GM03348 (cell line): ENCODE measurements at regions not wholly inside any gene's neighbourhood (a gene's known extent, or its start where the extent isn't known, plus 50 kb on each side); places are given as distances from the start of the nearest gene placed in this dataset.
"Not testable (repeated sequence)": the region's sequence is repeated elsewhere in the genome, so short reads cannot be mapped to it uniquely, and the experiment has no call there.

Experiments
- DNase-seq: peaks from one replicate; pipeline ENCODE4 v3.0.0; 2012; ENCODE audit warnings: low spot score

- no peak for DNase-seq
Observed at GRCh38 chr10:111579473-111579872, 502.6 kb downstream of the ADRA2A start.

DNA sequence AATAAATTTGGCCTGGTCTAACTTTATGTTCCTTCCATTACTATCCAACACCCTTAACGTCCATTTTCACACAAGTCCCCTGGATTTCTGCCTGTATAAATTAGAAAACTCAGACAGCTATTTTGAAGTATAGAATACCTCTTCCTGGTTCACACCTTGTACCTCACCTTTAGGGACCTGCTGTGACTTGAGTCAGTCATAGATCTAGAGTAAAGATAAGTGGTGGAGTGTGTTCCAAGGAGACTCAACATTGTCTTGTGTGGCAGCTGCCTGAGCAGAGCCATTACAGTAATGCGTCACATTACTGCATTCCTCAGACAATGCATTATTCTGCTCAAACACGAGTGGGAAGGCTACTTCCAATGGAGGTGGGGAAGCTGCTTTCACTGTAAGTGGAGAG lies 513.9 kb downstream of the ADRA2A start:
- DNase-seq = no peak

GRCh38 chr10:111593578-111593977 lies 516.7 kb downstream of the ADRA2A start:
- DNase-seq = peak; percentile 45

GRCh38 chr10:111595173-111595572 lies 518.3 kb downstream of the ADRA2A start:
- DNase-seq = no peak

GRCh38 chr10:111598433-111599059 lies 521.7 kb downstream of the ADRA2A start:
- DNase-seq = peak; percentile 71

DNA sequence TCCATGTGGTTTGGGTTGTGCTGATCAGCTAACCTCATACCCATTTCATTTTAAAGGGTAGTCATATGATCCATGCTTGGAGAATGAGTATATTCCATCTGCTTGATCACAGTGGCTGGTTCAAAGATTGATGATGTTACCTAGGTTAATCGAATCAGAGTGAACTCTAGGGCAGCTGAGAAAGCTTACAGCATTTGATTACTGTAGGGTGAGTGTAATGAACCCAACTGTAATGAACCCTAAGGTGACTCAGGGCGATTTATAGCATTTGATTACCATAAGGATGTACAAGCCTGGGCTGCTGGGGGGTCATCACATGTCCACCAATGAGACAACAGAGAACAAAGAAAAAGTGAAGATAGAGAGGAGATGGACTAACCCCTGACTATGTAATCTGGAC lies 523.1 kb downstream of the ADRA2A start:
- DNase-seq = no peak

GRCh38 chr10:111600772-111601171 lies 523.9 kb downstream of the ADRA2A start:
- DNase-seq = no peak

GRCh38 chr10:111612273-111612672 lies 535.4 kb downstream of the ADRA2A start:
- DNase-seq = no peak

- no peak for DNase-seq
Observed at GRCh38 chr10:111634191-111634590, 549.4 kb downstream of the GPAM start.

GRCh38 chr10:111646021-111646420 lies 537.5 kb downstream of the GPAM start:
- no peak for DNase-seq

- peak; percentile 89 for DNase-seq
Observed at GRCh38 chr10:111648046-111648445, 535.5 kb downstream of the GPAM start.

- DNase-seq = not testable (repeated sequence)
Observed at GRCh38 chr10:111649080-111649479, 534.5 kb downstream of the GPAM start.

DNA sequence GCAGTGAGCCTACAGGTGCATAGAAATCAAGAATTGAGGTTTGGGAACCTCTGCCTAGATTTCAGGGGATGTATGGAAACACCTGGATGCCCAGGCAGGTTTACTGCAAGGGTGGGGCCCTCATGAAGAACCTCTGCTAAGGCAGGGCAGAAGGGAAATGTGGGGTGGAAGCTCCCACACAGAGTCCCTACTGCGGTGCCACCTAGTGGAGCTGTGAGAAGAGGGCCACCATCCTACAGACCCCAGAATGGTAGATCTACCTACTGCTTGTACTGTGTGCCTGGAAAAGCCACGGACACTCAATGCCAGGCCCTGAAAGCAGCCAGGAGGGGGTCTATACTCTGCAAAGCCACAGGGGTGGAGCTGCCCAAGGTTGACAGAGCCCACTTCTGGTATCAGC lies 533.5 kb downstream of the GPAM start:
- DNase-seq = no peak

- DNase-seq = peak; percentile 58
Observed at GRCh38 chr10:111656066-111656465, 527.5 kb downstream of the GPAM start.

GRCh38 chr10:111677759-111678158 lies 505.8 kb downstream of the GPAM start:
- DNase-seq = peak; percentile 56

- DNase-seq = no peak
Observed at GRCh38 chr10:111686796-111687195, 496.8 kb downstream of the GPAM start.

GRCh38 chr10:111698711-111699110 lies 484.9 kb downstream of the GPAM start:
- DNase-seq = no peak

DNA sequence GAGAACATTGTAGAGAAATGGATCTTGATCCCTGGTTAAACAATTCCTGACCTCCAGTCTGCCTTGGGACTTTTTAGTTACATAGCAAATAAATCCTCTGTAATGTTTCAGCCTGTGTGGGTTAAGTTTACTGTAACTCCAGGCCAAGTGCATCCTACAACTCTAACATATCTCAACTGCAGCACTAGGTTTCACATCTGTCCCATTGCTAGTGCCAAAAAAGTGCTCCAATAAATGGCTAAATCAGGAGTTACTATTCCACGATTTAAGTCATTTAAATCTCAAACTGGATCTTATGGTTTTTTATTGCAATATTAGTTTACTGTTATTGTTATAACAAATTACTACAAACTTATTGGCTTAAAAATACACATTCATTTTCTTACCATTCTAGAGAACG lies 479.6 kb downstream of the GPAM start:
- DNase-seq = no peak

DNA sequence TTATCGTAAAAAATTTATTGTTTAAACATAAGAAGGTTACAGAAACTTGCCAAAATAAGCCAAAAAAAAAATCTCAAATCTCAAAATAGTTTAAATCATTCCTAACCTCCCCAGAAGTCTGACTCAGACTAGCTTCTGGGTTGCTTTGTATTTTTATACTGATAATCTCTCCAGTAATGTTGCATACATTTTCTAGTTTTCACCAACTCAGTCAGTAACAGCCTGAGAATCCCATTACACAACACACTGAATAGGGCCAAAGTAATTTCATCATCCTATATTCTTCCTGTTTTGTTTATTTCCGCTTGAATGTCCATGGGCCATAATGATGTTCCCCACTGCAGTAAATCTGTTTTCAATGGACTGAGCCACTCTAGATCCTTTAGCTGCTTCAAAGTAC lies 478.5 kb downstream of the GPAM start:
- DNase-seq = peak; percentile 77

DNA sequence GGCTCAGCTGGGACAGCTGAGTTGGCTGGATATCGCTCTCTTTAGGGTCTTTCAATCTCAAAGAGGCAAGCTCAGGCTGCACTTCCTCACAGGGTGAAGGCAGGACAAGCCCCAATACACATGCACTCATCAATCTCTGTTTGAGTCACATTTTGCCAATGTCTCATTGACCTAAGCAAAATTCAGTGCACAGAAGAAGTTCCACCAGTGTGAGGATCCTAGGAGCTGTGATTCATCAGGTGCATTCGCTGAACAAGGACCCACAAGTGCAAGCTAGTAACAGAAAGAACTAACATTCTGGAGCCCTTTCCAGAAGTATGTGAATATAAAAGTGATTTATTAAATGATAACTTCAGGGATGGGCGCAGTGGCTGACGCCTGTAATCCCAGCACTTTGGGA lies 477.2 kb downstream of the GPAM start:
- DNase-seq = no peak

DNA sequence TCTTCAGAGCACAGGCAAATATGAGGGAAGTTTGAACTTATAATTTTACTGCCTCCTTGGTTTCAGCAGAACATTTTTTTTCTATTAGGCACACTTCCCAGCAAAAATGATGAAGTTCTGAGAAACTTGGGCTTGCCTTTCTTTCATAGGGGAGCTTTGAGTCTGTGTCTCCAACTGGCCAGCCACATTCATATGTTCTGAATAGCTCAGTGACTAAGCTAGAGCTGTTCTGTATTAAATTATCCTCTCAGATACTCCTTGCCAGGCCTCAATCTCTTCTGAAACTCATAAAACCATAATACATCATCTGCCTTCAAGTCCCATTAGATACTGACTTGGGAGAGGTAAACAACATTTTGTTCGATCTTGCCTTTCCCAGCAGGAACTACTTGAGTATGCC lies 476.5 kb downstream of the GPAM start:
- peak; percentile 81 for DNase-seq

GRCh38 chr10:111709603-111710002 lies 474.0 kb downstream of the GPAM start:
- peak; percentile 45 for DNase-seq

GRCh38 chr10:111716032-111716431 lies 467.5 kb downstream of the GPAM start:
- no peak for DNase-seq

- no peak for DNase-seq
Observed at GRCh38 chr10:111724121-111724520, 459.4 kb downstream of the GPAM start.

DNA sequence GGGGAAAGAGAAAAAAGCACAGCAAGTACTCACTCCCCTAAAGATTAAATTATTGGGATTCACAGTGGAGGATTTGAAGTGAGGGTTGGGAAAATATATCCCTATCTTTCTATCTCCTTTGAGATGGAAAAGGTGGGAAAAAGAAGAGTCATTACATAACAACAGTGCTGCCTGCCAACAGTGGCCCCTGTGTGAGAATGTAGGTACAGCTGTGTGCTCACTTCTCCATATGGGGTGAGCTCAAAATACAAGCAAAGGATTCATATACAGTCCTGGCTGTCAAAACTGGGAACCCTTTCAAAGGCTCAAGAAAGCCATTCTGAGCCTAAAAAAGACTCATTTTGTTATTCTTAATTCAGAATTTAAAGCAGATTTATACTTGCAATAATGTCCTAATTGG lies 458.5 kb downstream of the GPAM start:
- DNase-seq = no peak
